ENCODE measurements at regions not wholly inside any gene's neighbourhood (a gene's known extent, or its start where the extent isn't known, plus 50 kb on each side); places are given as distances from the start of the nearest gene placed in this dataset.

- TF ChIP-seq, protein P1, sequence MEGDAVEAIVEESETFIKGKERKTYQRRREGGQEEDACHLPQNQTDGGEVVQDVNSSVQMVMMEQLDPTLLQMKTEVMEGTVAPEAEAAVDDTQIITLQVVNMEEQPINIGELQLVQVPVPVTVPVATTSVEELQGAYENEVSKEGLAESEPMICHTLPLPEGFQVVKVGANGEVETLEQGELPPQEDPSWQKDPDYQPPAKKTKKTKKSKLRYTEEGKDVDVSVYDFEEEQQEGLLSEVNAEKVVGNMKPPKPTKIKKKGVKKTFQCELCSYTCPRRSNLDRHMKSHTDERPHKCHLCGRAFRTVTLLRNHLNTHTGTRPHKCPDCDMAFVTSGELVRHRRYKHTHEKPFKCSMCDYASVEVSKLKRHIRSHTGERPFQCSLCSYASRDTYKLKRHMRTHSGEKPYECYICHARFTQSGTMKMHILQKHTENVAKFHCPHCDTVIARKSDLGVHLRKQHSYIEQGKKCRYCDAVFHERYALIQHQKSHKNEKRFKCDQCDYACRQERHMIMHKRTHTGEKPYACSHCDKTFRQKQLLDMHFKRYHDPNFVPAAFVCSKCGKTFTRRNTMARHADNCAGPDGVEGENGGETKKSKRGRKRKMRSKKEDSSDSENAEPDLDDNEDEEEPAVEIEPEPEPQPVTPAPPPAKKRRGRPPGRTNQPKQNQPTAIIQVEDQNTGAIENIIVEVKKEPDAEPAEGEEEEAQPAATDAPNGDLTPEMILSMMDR (IDR thresholded peaks at IDR 0.05; ENCODE audit: poor library complexity), result no peak
- no peak for TF ChIP-seq EZH2 (IDR thresholded peaks at IDR 0.05; ENCODE audit: borderline replicate concordance)
Observed at GRCh38 chr14:100655741-100656085, 68.5 kb upstream of the BEGAIN start.

Measured in hepatocyte (in vitro differentiated cells).